HUDEP-2 (cell line): ENCODE measurements at regions not wholly inside any gene's neighbourhood (a gene's known extent, or its start where the extent isn't known, plus 50 kb on each side); places are given as distances from the start of the nearest gene placed in this dataset.
A peak's percentile ranks its signal among the peaks of the same experiment; 100 is the strongest.
"Not testable (repeated sequence)": the region's sequence is repeated elsewhere in the genome, so short reads cannot be mapped to it uniquely, and the experiment has no call there.

Experiments used
- DNase-seq, 76 experiments: peaks; one replicate each; lab custom pipeline; 2025; ENCODE audit not compliant: unreplicated experiment in 76 of 76; lab: John Stamatoyannopoulos, UW

DNA sequence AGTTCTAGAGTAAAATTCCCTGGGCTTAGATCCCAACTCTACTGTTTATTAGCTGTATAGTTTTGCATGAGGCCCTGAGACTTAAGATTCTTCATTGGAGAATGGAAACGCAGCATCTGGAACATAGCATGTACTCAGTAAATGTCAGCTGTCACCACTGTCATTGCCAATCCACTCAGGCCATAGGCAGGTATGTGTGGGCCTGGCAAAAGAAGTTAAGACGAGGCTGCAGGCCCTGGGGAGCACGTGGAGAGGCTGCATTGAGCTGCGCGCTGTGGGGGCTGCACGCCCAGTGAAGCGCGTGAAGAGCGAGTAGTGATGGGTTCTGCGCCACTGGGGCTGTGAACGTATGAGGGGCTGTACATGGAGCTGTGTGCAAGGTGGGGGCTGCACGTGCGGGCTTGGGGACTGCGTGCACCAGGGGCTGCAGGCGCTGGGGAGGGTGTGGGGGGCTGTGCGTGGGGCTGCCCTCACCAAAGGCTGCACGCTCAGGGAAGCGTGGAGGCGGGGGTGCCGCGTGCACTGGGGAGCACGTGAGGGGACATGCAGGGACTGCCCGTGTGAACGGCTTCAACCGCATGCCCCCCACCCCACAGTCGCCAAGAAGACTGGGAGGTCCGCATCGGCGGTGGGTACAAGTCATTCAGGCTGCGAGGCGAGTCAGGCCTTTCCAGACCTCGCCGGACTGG, 85.5 kb downstream of the PRR15 start:
- DNase-seq: no peak

DNA sequence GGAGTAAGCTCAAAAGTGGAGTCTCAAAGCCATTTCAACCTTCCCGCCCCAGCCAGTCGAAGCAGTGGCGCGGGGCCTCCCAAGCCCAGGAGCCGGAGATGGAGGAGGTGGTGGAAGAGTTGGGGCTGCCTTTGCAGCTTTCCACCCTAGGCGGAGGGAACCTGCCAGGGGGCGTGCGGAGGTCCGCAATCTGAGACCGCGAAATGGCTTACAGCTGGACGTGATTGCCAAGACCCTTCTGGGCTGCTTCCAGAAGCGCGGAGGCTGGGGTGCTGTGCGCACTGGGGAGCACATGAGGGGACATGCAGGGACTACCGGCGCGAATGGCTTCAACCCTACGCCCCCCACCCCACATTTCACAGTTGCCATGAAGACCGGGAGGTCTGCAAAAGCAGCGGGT, 86.2 kb downstream of the PRR15 start:
- DNase-seq: no peak

GRCh38 chr7:29651477-29651876, 87.8 kb downstream of the PRR15 start:
- DNase-seq: no peak

DNA sequence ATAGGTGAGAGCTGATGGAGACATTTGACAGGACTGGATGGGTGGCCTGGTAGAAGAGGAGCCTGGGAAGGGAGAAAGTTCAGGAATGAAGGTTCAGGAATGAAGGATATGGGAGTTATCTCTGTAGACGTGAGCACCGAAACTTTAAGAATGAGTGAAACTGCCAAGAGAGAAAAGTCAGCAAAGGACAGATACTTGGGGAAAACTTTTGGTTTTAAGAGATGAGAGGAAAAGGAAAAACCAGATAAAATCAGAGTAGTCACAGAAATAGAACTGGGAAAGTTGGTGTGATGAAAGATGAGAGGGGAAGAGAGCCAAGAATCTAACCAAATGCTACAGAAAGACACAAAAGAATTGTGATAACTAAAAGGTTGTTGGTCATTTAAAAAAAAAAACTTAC, 88.9 kb downstream of the PRR15 start:
- DNase-seq: no peak

GRCh38 chr7:29654340-29654739, 90.7 kb downstream of the PRR15 start:
- DNase-seq: not testable (repeated sequence)

- no peak for DNase-seq
Measured at GRCh38 chr7:29657288-29657687, 93.7 kb downstream of the PRR15 start.

- no peak for DNase-seq
Measured at GRCh38 chr7:29657856-29658255, 94.2 kb downstream of the PRR15 start.

GRCh38 chr7:29659213-29659612, 95.6 kb downstream of the PRR15 start:
- not testable (repeated sequence) for DNase-seq

- not testable (repeated sequence) for DNase-seq
Measured at GRCh38 chr7:29662899-29663298, 99.3 kb downstream of the PRR15 start.

DNA sequence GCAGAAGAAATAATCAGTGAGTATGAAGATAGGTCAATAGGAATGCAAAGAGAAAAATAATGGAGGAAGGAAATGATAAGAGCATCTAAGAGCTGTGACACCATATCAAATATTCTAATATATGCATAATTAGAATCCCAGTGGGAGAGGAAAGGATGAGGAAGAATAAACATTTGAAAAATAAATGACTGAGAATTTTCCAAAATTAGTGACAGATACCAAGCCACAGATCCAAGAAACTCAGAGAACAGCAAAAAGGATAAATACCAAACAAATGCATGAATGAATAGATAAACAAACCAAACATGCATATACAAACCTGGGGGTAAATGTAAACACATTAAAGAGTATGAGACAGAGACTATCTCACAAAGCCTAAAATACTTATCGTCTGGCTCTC, 101.4 kb downstream of the PRR15 start:
- DNase-seq: not testable (repeated sequence)

DNA sequence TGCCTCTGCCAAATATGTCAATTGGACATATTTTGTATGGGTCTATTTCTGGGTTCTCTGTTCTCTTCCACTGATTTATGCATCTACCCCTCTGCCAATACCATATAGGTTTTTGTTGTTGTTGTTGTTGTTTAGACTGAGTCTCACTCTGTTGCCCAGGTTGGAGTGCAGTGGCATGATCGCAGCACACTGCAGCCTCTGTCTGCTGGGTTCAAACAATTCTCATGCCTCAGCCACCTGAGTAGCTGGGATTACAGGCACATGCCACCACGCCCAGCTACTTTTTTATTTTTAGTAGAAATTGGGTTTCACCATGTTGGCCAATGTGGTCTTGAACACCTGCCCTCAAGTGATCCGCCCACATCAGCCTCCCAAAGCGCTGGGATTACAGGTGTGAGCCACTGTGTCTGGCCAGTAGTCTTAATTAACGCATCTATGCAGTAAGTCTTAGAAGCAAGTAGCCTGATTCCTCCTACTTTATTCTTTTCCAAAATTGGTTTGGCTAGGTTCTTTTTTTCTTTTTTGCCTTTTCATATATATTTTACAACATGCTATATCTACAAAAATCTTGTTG, 103.5 kb downstream of the PRR15 start:
- not testable (repeated sequence) for DNase-seq

- DNase-seq: not testable (repeated sequence)
Measured at GRCh38 chr7:29671286-29671685, 107.7 kb downstream of the PRR15 start.

DNA sequence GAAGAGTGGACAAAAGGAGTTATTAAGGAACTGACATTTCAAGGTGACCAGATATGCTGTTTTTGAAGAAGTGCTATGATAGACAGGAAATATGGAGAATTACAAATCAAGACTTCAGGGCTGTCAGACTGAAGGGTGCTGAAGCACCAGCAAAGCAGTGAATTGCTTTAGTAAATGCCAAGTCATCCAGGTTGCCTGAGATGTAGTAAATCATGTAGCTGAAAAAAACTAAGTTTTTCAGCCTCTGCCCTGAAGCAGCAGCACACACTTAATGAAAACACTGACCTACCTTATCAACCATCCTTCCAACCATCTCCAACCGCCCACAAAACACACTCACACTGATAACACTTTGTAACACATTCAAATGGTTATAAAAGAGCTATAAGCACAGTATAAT, 110.0 kb downstream of the PRR15 start:
- DNase-seq: peak in 16 of 76 experiments; percentile 11 to 55 (median 29)

GRCh38 chr7:29674626-29675025, 111.0 kb downstream of the PRR15 start:
- DNase-seq: not testable (repeated sequence)

GRCh38 chr7:29677254-29677653, 113.6 kb downstream of the PRR15 start:
- not testable (repeated sequence) for DNase-seq

DNA sequence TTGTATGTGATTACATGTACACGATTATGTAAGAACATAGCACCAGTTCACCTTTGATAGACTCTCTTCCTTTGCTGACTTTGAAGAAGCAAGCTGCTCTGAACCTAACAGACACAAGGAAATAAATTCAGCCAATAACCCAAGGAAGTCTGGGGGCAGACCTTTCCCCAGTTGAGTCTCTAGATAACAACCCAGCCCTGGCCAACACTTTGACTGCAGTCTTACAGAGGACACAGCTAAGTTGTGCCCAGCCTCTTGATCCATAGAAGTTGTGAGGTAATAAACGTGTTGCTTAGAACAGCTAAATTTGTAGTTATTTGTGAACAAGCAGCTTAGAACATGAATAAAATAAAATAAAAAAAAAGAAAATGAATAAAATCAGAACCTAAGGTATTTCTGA, 116.3 kb downstream of the PRR15 start:
- peak in 5 of 76 experiments; percentile 7 to 28 (median 11) for DNase-seq

DNA sequence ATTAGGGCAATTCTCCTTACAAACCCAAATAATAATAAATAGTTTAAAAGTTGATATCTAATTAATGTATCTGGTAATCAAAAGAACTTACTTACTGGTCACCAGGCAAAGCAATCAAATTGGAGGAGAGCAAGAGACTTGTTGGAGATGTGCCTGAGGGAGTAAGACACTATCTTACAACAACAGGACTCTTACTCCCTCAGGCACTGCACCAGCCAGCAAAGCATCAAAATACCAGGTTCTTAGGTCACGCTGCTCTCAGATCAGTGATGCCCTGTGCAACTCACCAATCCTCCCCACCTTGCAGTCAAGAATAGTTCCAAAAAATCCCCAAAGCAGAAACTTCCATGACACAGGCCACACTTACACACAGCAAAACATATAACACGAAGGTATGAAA, 117.0 kb downstream of the PRR15 start:
- DNase-seq: peak in 35 of 76 experiments; percentile 2 to 61 (median 28)

GRCh38 chr7:29684151-29684786, 120.6 kb downstream of the PRR15 start:
- peak in 3 of 76 experiments; percentile 16 to 41 (median 18) for DNase-seq

GRCh38 chr7:29684787-29685650, 121.3 kb upstream of the WIPF3 start:
- peak in 57 of 76 experiments; percentile 11 to 88 (median 58) for DNase-seq

DNA sequence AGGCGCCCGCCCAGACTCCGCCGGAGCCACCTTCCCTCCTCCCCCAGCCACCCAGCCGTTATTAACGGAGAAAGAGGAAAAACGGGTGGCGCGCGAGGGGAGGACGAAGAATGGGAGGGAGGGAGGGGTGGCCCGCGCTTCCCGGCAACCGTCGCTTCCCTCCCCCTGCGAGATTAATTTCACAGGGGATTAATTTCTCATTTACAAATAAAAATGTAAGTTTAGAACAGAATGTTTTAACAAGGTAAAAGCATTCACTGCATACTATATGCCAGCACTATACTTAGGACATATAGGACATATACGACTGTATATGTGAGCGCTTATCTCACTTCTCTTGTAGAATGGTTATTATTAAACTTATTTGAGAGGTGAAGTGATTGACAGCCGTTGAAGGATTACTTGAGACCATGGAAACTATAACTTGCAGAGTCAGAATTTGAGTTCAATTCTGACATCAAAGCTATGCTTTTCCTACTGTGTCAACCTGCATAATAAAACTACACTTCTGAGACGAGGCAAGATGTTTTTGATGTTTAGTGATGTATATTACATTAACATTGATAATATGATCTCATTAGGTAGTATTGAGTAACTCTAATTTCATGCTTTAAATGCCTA, 120.5 kb upstream of the WIPF3 start:
- DNase-seq: peak in 26 of 76 experiments; percentile 4 to 71 (median 50)
